GM21367 (cell line): ENCODE measurements at regions not wholly inside any gene's neighbourhood (a gene's known extent, or its start where the extent isn't known, plus 50 kb on each side); places are given as distances from the start of the nearest gene placed in this dataset.

ENCODE experiments used
- ATAC-seq: cut with Tn5 transposase; IDR thresholded peaks from one replicate; pipeline ENCODE4 v1.9.1; 2021; ENCODE audit not compliant: unreplicated experiment

GRCh38 chr6:159357211-159357915 is 188.2 kb downstream of the FNDC1 start:
- no peak for ATAC-seq

- no peak for ATAC-seq
These were observed 184.0 kb downstream of the FNDC1 start for GRCh38 chr6:159353193-159353592.

GRCh38 chr6:159351707-159352106 is 182.5 kb downstream of the FNDC1 start:
- ATAC-seq = no peak

- no peak for ATAC-seq
These were observed 180.7 kb downstream of the FNDC1 start for GRCh38 chr6:159349915-159350314.

- ATAC-seq = no peak
These were observed 174.5 kb downstream of the FNDC1 start for GRCh38 chr6:159343709-159344108.

- ATAC-seq = no peak
These were observed 172.9 kb downstream of the FNDC1 start for GRCh38 chr6:159342146-159342545.

GRCh38 chr6:159334068-159334467 is 164.9 kb downstream of the FNDC1 start:
- no peak for ATAC-seq

GRCh38 chr6:159331451-159331850 is 162.3 kb downstream of the FNDC1 start:
- no peak for ATAC-seq

- no peak for ATAC-seq
These were observed 159.9 kb downstream of the FNDC1 start for GRCh38 chr6:159329081-159329480.

- ATAC-seq = no peak
These were observed 158.9 kb downstream of the FNDC1 start for GRCh38 chr6:159328052-159328451.

- no peak for ATAC-seq
These were observed 156.3 kb downstream of the FNDC1 start for GRCh38 chr6:159325476-159325875.

- ATAC-seq = no peak
These were observed 155.4 kb downstream of the FNDC1 start for GRCh38 chr6:159324596-159324995.
